ENCODE measurements at regions not wholly inside any gene's neighbourhood (a gene's known extent, or its start where the extent isn't known, plus 50 kb on each side); places are given as distances from the start of the nearest gene placed in this dataset.

- H3K4me3 ChIP-seq (ENCODE audit: low read length): no peak overlapping the region
- TF ChIP-seq CTCF (conservative IDR thresholded peaks at IDR 0.05; ENCODE audit: low read depth, low read length): no peak
- DNase-seq (ENCODE audit: low read depth): no peak
Measured at GRCh38 chrX:125940985-125941384, 225.1 kb downstream of the DCAF12L2 start.

GRCh38 chrX:125947501-125947900, 218.6 kb downstream of the DCAF12L2 start:
- no peak for TF ChIP-seq CTCF (conservative IDR thresholded peaks at IDR 0.05; ENCODE audit: low read depth, low read length)
- H3K4me3 ChIP-seq (ENCODE audit: low read length): no peak overlapping the region
- DNase-seq (ENCODE audit: low read depth): no peak

- H3K4me3 ChIP-seq (ENCODE audit: low read length): no peak overlapping the region
- no peak for DNase-seq (ENCODE audit: low read depth)
- no peak for TF ChIP-seq CTCF (conservative IDR thresholded peaks at IDR 0.05; ENCODE audit: low read depth, low read length)
Measured at GRCh38 chrX:125952973-125953372, 213.1 kb downstream of the DCAF12L2 start.

- TF ChIP-seq CTCF (conservative IDR thresholded peaks at IDR 0.05; ENCODE audit: low read depth, low read length): no peak
- DNase-seq (ENCODE audit: low read depth): no peak
- H3K4me3 ChIP-seq (ENCODE audit: low read length): no peak overlapping the region
Measured at GRCh38 chrX:125953814-125954213, 212.3 kb downstream of the DCAF12L2 start.

- no peak for TF ChIP-seq CTCF (conservative IDR thresholded peaks at IDR 0.05; ENCODE audit: low read depth, low read length)
- DNase-seq (ENCODE audit: low read depth): no peak
- H3K4me3 ChIP-seq (ENCODE audit: low read length): no peak overlapping the region
Measured at GRCh38 chrX:125954236-125954635, 211.9 kb downstream of the DCAF12L2 start.

GRCh38 chrX:125977851-125978250, 188.2 kb downstream of the DCAF12L2 start:
- DNase-seq (ENCODE audit: low read depth): no peak
- H3K4me3 ChIP-seq (ENCODE audit: low read length): no peak overlapping the region
- TF ChIP-seq CTCF (conservative IDR thresholded peaks at IDR 0.05; ENCODE audit: low read depth, low read length): no peak

GRCh38 chrX:125998432-125998831, 167.7 kb downstream of the DCAF12L2 start:
- TF ChIP-seq CTCF (conservative IDR thresholded peaks at IDR 0.05; ENCODE audit: low read depth, low read length): peak; percentile 25
- no peak for DNase-seq (ENCODE audit: low read depth)

More at GRCh38 chrX:125998432-125998831, 167.7 kb downstream of the DCAF12L2 start:
- no peak overlapping the region for H3K4me3 ChIP-seq (ENCODE audit: low read length)

Measured in retinal pigment epithelial cell (primary cell).